ENCODE measurements at regions not wholly inside any gene's neighbourhood (a gene's known extent, or its start where the extent isn't known, plus 50 kb on each side); places are given as distances from the start of the nearest gene placed in this dataset.

GRCh38 chr18:61948846-61949438 lies 56.1 kb upstream of the RNF152 start:
- no peak for DNase-seq

- no peak for DNase-seq
Measured at GRCh38 chr18:61948281-61948741, 55.5 kb upstream of the RNF152 start.

GRCh38 chr18:61946449-61946848 lies 53.6 kb upstream of the RNF152 start:
- no peak for DNase-seq

- DNase-seq = no peak
Measured at GRCh38 chr18:61943175-61943964, 50.6 kb upstream of the RNF152 start.
